Fibroblast of lung (primary cell): ENCODE measurements at regions not wholly inside any gene's neighbourhood (a gene's known extent, or its start where the extent isn't known, plus 50 kb on each side); places are given as distances from the start of the nearest gene placed in this dataset.

ENCODE experiments used
- CTCF ChIP-seq, 2 donors: IDR thresholded peaks in 1 of 2; conservative IDR thresholded peaks in 1 of 2; 1 replicate in 1 of 2; 2 replicates in 1 of 2; pipeline ENCODE4 v1.5.1; 2011 to 2012; ENCODE audit warnings: low read length in 2 of 2, control low read depth in 1 of 2, inconsistent platforms in 1 of 2, low read depth in 1 of 2, mild to moderate bottlenecking in 1 of 2
- EZH2 ChIP-seq: IDR thresholded peaks from 2 replicates; pipeline ENCODE4 v1.5.1; 2012; ENCODE audit warnings: low read length, control low read depth, mild to moderate bottlenecking; ENCODE audit errors: missing control alignments

- no peak for TF ChIP-seq EZH2
- no peak for TF ChIP-seq CTCF (conservative IDR thresholded peaks at IDR 0.05 in 1 of 2, IDR thresholded peaks at IDR 0.05 in 1 of 2; ENCODE audit: low read depth in 1 of 2, low read length in 2 of 2)
Observed at GRCh38 chr7:46881507-46882127, 700.3 kb downstream of the TNS3 start.
